GM18502 (cell line): ENCODE measurements at regions not wholly inside any gene's neighbourhood (a gene's known extent, or its start where the extent isn't known, plus 50 kb on each side); places are given as distances from the start of the nearest gene placed in this dataset.

Experiments
- ATAC-seq: cut with Tn5 transposase; IDR thresholded peaks from one replicate; pipeline ENCODE4 v1.9.1; 2021; ENCODE audit warnings: mild to moderate bottlenecking; ENCODE audit not compliant: unreplicated experiment, poor library complexity

DNA sequence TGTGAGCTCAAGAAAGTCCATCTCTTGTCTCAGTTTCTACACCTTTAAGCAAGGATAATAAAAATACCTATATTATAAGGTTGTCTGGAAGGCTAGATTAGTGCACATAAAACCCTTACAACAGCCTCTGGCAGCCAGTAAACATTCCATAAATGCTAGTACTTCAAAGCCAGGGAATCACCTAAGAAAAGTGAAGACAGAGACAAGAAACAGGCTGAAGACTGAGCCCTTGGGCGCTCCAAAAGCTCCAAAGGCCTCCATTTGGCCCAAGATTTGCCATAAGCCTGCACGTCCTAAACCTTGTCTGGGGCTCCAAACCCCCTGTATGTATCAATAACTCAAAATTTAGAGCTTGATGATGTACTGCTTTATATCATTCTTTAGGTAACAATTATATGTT lies 52.2 kb upstream of the AKIP1 start:
- ATAC-seq = no peak
